HG03135 (cell line): ENCODE measurements at regions not wholly inside any gene's neighbourhood (a gene's known extent, or its start where the extent isn't known, plus 50 kb on each side); places are given as distances from the start of the nearest gene placed in this dataset.
"Not testable (repeated sequence)": the region's sequence is repeated elsewhere in the genome, so short reads cannot be mapped to it uniquely, and the experiment has no call there.

Experiments used
- ATAC-seq: cut with Tn5 transposase; IDR thresholded peaks from one replicate; pipeline ENCODE4 v1.9.1; 2021; ENCODE audit warnings: mild to moderate bottlenecking, moderate library complexity; ENCODE audit not compliant: unreplicated experiment

- no peak for ATAC-seq
Measured at GRCh38 chr2:147615726-147616125, 229.1 kb upstream of the ACVR2A start.

DNA sequence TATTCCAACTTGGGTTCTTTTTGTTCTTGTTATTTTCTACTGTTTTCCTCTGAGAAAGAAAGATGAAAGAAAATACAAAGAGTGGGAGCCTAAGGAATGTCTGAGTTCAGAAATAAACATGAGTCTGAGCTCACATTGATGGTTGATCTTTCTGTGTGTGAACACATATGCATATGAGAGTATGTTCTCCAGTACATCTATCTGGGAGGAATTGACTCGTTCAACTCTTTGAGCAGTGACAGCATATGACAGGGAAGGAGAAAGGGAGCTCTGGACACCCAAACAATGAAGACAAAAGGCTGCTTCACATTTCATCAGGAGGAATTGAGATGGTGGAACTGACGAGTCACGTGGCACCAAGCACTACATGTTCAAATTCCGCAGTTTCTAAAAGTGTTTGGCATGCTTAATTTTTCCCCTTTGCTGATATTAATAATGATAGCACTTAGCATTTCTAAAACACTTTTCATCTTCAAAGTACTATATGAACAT is 229.8 kb upstream of the ACVR2A start:
- no peak for ATAC-seq

GRCh38 chr2:147614471-147614870 is 230.4 kb upstream of the ACVR2A start:
- ATAC-seq: no peak

DNA sequence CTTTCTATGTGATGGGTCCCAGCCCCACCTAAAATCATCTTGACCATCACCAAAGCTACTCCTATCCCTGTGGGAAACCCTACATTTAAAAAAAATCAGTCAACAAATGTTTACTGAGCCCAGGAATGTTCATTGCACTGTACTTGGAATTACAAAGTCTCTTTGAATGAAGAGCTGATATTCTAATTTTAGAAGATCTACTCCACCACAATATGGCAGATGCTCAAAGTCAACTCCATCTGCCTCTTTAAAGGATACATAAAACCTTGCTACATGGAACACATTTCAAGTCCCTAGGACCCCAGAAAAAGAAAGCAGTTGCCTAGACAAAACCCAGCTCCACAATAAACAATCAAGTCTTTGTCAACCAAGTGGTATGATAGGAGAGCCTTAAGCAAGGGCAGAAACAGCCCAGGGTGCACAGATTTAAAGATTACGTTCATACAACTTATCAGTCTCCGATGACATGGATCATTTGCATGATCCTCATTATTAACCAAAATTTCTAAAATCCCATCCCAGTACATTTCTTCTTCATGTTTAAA is 234.3 kb upstream of the ACVR2A start:
- no peak for ATAC-seq

- no peak for ATAC-seq
Measured at GRCh38 chr2:147609301-147609700, 235.5 kb upstream of the ACVR2A start.

DNA sequence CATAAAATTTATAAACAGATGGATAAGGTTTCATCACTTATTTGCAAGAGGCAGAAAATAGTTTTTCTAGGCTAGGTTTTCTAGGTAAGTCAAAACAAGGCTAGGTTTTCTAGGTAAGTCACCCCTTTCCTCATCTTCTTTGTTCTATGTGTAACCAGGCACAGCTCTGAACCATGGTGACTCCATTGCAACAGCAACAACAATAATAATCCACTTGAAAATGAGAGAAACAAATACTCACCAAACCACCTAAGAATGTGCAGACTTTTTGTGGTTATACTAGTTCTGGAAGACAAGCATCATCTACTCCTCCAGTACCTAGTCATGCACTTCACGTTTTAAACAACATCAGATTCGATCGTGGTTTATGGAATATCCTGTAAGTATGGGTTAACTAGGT is 237.4 kb upstream of the ACVR2A start:
- no peak for ATAC-seq

DNA sequence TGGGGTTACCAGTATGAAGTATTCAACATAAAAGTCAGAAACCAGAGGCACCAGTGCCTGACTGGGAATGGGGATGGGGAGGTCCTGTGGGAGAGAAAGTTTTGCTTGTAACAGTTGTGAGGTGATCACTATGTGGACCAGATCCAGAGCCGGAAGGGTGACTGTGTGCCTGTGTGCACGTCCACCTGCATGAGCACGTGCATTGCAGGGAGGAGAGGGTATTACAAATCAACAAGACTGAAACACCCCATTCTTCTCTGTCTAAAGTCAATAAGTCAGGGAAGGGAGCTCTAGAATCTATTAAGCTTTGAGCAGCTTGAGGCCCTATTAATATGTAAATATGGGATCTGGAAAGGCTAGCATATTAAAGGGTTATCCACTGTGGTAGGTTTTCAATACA is 241.0 kb upstream of the ACVR2A start:
- ATAC-seq: no peak

DNA sequence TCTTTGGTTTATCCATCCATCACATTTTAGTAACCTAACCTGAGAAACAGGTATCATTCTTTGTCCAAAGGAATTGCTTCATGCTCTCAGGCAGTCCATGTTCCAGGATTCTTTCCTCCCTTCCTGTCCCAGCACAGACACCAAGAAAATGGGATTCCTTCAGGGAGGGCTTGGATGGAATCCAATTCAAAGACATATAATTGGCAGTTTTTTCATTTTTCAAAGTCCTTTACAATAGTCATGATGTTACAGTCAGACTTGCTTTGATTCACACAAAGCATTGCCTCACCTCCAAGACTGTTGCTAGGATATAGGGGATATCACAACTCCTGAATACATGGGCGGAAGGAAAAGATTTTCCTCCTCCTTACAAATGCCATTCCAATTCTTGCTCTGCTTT is 241.4 kb upstream of the ACVR2A start:
- ATAC-seq: no peak

- no peak for ATAC-seq
Measured at GRCh38 chr2:147600646-147601045, 244.2 kb upstream of the ACVR2A start.

DNA sequence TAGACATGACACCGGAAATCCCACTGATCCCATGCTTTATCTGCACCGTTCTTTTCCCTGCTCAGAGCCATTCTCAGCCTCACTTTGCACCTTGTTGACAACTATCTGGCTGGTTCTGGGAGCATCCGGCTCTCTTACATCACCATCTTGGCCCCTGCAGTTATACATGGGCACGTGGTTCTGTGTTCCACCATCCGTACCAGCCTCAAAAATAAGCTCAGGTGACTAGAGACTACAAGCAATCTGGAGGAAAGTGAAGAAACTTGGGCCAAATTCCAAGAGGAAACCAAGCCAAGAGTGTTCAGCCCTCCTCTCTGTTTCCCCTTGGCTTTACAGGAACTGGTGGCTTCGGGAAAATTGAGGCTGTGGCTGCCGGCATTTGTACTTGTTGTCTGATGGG is 244.6 kb upstream of the ACVR2A start:
- ATAC-seq: no peak

GRCh38 chr2:147595200-147595599 is 249.6 kb upstream of the ACVR2A start:
- no peak for ATAC-seq

DNA sequence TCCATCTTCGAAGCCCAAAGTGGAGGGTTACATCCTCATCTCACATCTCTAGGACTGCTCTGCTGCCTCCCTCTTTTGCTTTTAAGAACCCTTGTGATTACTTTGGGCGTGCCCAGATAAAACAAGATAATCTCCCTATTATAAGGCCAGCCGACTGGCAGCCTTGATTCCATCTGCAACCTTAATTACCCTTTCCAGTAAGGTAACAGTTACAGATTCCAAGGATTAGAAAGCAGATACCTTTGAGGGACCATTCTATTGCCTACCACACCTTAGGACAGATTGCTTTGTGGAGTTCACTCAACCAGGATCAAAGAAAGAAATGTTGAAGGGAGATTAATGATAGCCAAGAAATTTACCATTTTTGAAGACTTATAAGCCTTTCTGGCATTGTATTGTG is 250.8 kb upstream of the ACVR2A start:
- no peak for ATAC-seq

GRCh38 chr2:147592784-147593183 is 252.0 kb upstream of the ACVR2A start:
- ATAC-seq: not testable (repeated sequence)

- no peak for ATAC-seq
Measured at GRCh38 chr2:147589127-147589526, 255.7 kb upstream of the ACVR2A start.

- no peak for ATAC-seq
Measured at GRCh38 chr2:147588191-147588590, 256.6 kb upstream of the ACVR2A start.

DNA sequence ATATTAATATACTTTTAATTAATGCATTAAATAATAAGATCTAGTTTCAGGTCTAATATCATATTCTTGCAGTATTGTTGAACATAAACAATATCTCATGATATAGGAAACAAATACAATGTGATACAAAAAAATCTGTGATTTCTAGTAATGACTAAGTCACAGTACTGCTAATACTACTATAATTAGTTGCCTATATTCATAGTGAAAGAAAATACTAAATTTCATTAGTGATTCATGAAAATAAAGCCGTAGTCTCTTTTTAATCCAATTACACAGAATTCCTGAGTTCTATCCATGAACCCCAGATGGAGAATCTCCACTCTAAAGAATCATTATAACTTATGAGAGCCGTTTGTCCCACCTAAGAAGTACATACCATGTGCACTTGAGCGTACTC is 266.3 kb upstream of the ACVR2A start:
- no peak for ATAC-seq

DNA sequence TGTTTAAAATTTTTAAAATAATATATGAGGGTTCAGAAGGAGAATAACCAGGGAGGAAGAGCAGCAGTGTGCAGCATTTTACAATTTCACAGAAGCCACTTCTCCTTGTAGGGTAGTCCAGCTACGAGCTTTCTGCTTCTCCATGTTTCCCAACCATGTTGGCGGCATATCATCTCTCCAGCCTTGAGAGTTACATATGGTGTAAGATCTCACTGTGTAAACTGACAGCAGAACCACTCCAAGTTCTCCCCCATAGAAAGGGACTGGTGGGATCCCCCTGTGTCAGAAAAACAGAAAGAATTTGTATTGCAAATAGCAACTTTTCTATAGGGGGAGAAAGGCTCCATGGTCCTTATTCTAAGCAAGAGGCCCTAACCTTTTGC is 266.8 kb upstream of the ACVR2A start:
- ATAC-seq: no peak

DNA sequence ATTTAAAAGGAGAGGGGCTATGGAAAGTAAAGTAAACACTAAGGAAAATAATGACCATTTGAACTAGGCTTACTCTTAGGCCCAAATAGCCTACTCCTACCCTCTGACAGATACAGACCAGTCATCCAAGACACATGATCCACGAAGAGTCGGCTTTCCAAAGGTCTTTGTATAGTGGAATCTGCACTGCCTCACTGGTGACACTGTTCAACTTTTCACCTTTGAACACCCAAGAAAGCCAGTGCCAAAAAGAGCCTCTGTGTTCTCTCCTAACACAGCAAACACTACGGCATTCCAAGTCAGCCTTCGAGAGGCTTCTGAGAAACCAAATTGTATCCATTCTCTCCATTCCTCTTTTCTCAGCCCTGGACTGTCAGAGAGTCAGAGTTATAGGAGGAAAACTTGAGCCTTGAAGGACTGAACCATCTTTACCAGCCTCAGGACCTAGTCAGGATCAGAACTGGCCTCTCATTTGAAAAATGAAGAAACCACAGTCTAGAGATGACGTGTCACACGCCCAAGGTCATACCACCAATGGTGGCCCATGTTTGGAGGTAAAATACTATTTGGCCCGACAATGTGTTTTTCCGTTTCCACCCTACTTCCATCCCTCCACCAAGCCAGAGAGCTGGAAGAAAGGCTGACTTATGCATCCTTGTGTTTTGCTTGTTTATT is 267.4 kb upstream of the ACVR2A start:
- no peak for ATAC-seq

GRCh38 chr2:147575106-147575505 is 269.7 kb upstream of the ACVR2A start:
- no peak for ATAC-seq

DNA sequence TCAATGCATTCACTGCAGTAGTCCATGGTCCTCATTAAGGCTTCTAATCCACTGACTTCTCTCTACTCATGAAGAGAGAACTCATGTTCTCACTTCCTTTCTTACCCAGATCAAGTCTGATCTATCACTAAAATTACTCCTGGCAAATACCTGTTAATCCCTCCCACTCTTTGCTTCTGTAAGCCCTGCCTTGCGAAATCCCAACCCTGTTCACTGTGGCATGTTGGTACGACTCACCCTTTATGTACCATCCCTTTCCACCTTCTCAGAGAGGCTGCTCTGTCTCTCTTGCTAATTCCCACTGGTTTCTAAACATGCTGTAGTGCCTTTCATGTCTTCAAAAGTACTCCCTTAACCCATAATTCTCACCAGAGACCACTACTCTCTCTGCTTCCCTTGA is 272.2 kb upstream of the ACVR2A start:
- no peak for ATAC-seq

- no peak for ATAC-seq
Measured at GRCh38 chr2:147569426-147569825, 275.4 kb upstream of the ACVR2A start.

GRCh38 chr2:147568109-147568508 is 276.7 kb upstream of the ACVR2A start:
- ATAC-seq: no peak

GRCh38 chr2:147567136-147567535 is 277.7 kb upstream of the ACVR2A start:
- ATAC-seq: no peak
